HG03457 (cell line): ENCODE measurements at regions not wholly inside any gene's neighbourhood (a gene's known extent, or its start where the extent isn't known, plus 50 kb on each side); places are given as distances from the start of the nearest gene placed in this dataset.

Experiments used
- ATAC-seq: cut with Tn5 transposase; IDR thresholded peaks from one replicate; pipeline ENCODE4 v1.9.1; 2021; ENCODE audit warnings: moderate number of reproducible peaks; ENCODE audit not compliant: unreplicated experiment

GRCh38 chr6:74145931-74146330, 449.9 kb downstream of the CD109 start:
- no peak for ATAC-seq

- no peak for ATAC-seq
Observed at GRCh38 chr6:74137911-74138310, 441.9 kb downstream of the CD109 start.

GRCh38 chr6:74134327-74134726, 438.3 kb downstream of the CD109 start:
- no peak for ATAC-seq

- ATAC-seq, result no peak
Observed at GRCh38 chr6:74133073-74133472, 437.1 kb downstream of the CD109 start.

GRCh38 chr6:74130641-74131040, 434.6 kb downstream of the CD109 start:
- ATAC-seq, result no peak

- no peak for ATAC-seq
Observed at GRCh38 chr6:74128536-74128935, 432.5 kb downstream of the CD109 start.

- no peak for ATAC-seq
Observed at GRCh38 chr6:74117113-74117512, 421.1 kb downstream of the CD109 start.

GRCh38 chr6:74115674-74116073, 419.7 kb downstream of the CD109 start:
- ATAC-seq, result no peak

GRCh38 chr6:74114428-74114827, 418.4 kb downstream of the CD109 start:
- ATAC-seq, result no peak

- ATAC-seq, result no peak
Observed at GRCh38 chr6:74113901-74114300, 417.9 kb downstream of the CD109 start.

GRCh38 chr6:74103417-74103816, 407.4 kb downstream of the CD109 start:
- ATAC-seq, result no peak

GRCh38 chr6:74100719-74101287, 404.8 kb downstream of the CD109 start:
- no peak for ATAC-seq

GRCh38 chr6:74096329-74096728, 400.3 kb downstream of the CD109 start:
- no peak for ATAC-seq

GRCh38 chr6:74093361-74093760, 397.4 kb downstream of the CD109 start:
- ATAC-seq, result no peak

GRCh38 chr6:74091794-74092157, 395.8 kb downstream of the CD109 start:
- ATAC-seq, result no peak

- ATAC-seq, result no peak
Observed at GRCh38 chr6:74091136-74091793, 395.3 kb downstream of the CD109 start.

- ATAC-seq, result no peak
Observed at GRCh38 chr6:74087899-74088298, 391.9 kb downstream of the CD109 start.

- no peak for ATAC-seq
Observed at GRCh38 chr6:74075896-74076295, 379.9 kb downstream of the CD109 start.

- ATAC-seq, result no peak
Observed at GRCh38 chr6:74075323-74075722, 379.3 kb downstream of the CD109 start.

- ATAC-seq, result no peak
Observed at GRCh38 chr6:74074645-74075044, 378.6 kb downstream of the CD109 start.

GRCh38 chr6:74073999-74074398, 378.0 kb downstream of the CD109 start:
- ATAC-seq, result no peak

- ATAC-seq, result no peak
Observed at GRCh38 chr6:74073429-74073828, 377.4 kb downstream of the CD109 start.

- no peak for ATAC-seq
Observed at GRCh38 chr6:74071214-74071613, 375.2 kb downstream of the CD109 start.
